ENCODE measurements at regions not wholly inside any gene's neighbourhood (a gene's known extent, or its start where the extent isn't known, plus 50 kb on each side); places are given as distances from the start of the nearest gene placed in this dataset.

DNA sequence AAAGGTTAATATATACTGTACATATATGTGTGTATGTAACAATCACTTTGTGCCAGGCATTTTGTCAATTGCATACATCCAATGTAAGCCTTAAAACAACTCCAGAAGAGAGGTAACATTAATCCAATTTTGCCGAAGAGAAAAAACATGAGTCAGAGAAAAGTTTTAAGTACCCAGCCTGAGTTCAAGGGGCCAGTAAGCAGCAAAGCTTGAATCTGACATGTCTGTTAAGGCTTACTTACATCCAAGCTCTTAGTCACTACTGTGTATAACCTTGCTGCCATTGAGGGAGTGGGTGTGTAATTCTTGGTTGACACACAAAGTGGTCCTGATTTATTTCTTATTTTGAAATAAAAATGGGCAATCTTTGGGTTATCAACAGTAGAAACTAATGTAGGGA lies 360.4 kb upstream of the LYPLAL1 start:
- no peaks in the 10 kb centered on the region for H3K27me3 ChIP-seq (replicated peaks)
- no peak for TF ChIP-seq CTCF (IDR thresholded peaks at IDR 0.05; ENCODE audit: low read depth, low read length, missing control alignments)
- H3K36me3 ChIP-seq (replicated peaks): no peaks in the 10 kb centered on the region
- DNase-seq: peak; percentile 36
- in situ Hi-C loops (cut with HindIII; ENCODE audit: low pct_ligation_motif_present, low sequenced_read_pairs): no loop called here
- no peak overlapping the region for H3K4me3 ChIP-seq (ENCODE audit: low read depth, low read length)
- no peak overlapping the region for H3K27ac ChIP-seq

GRCh38 chr1:218815076-218815475 lies 358.6 kb upstream of the LYPLAL1 start:
- no peak for DNase-seq
- in situ Hi-C loops (cut with HindIII; ENCODE audit: low pct_ligation_motif_present, low sequenced_read_pairs): no loop called here
- Histone ChIP-seq H3K27me3 (replicated peaks) (no peaks in the 10 kb centered on the region), H3K27ac (no peak overlapping the region), H3K4me3 (ENCODE audit: low read depth, low read length) (no peak overlapping the region), H3K36me3 (replicated peaks) (no peaks in the 10 kb centered on the region)
- TF ChIP-seq CTCF (IDR thresholded peaks at IDR 0.05; ENCODE audit: low read depth, low read length, missing control alignments): no peak

GRCh38 chr1:218817071-218817470 lies 356.6 kb upstream of the LYPLAL1 start:
- Histone ChIP-seq H3K27ac (no peak overlapping the region), H3K4me3 (ENCODE audit: low read depth, low read length) (no peak overlapping the region), H3K27me3 (replicated peaks) (no peaks in the 10 kb centered on the region), H3K36me3 (replicated peaks) (no peaks in the 10 kb centered on the region)
- no peak for DNase-seq
- in situ Hi-C loops (cut with HindIII; ENCODE audit: low pct_ligation_motif_present, low sequenced_read_pairs): no loop called here
- no peak for TF ChIP-seq CTCF (IDR thresholded peaks at IDR 0.05; ENCODE audit: low read depth, low read length, missing control alignments)

DNA sequence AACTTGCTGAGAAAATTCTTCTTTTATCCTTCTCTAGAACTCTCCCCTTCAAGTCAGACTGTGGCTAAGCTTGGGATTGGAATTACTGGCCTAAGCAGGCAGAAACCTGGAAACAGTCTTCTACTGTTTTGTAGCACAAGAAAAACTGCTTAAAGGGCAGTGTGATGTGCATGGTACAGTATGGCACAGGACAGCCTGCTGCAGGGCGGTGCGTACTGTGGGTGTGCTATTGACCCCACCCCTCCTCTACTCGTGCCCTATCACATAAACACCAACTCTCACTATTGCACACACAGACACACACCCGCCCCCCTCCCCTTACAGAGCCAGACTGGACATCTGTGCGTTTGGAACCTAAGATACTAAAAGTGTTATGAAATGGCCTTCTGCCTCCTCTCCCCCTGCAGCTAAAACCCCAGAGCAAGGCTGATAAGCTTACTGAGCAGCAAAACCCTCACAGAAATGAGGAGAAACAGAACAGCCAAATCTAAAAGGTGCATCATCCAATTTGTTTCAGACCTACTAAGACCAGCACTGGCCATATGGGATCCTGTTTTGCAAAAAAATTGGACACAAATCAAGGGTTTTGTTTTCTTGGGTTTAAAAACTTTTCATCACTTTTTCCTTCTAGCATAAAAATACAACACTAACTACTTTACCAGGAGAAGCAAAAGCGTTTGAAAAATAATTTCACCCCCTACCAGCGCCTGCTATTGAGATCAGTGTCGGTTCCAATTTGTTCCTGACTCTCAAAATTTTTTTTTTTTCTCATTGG lies 355.8 kb upstream of the LYPLAL1 start:
- TF ChIP-seq CTCF (IDR thresholded peaks at IDR 0.05; ENCODE audit: low read depth, low read length, missing control alignments): no peak
- H3K27ac ChIP-seq: no peak overlapping the region
- in situ Hi-C loops (cut with HindIII; ENCODE audit: low pct_ligation_motif_present, low sequenced_read_pairs): no loop called here

GRCh38 chr1:218823291-218823900 lies 350.3 kb upstream of the LYPLAL1 start:
- no peak for TF ChIP-seq CTCF (IDR thresholded peaks at IDR 0.05; ENCODE audit: low read depth, low read length, missing control alignments)
- DNase-seq: peak; percentile 67
- Histone ChIP-seq H3K27ac (peak overlapping the region; percentile 69), H3K27me3 (replicated peaks) (no peaks in the 10 kb centered on the region), H3K36me3 (replicated peaks) (no peaks in the 10 kb centered on the region), H3K4me3 (ENCODE audit: low read depth, low read length) (no peak overlapping the region)
- in situ Hi-C loops (cut with HindIII; ENCODE audit: low pct_ligation_motif_present, low sequenced_read_pairs): no loop called here

More for the DNA sequence above, 355.8 kb upstream of the LYPLAL1 start:
- DNase-seq: no peak
- H3K27me3 ChIP-seq (replicated peaks): no peaks in the 10 kb centered on the region
- no peak overlapping the region for H3K4me3 ChIP-seq (ENCODE audit: low read depth, low read length)
- H3K36me3 ChIP-seq (replicated peaks): no peaks in the 10 kb centered on the region
